Spinal cord (tissue), 9 donors: ENCODE measurements at regions not wholly inside any gene's neighbourhood (a gene's known extent, or its start where the extent isn't known, plus 50 kb on each side); places are given as distances from the start of the nearest gene placed in this dataset.
"Not testable (repeated sequence)": the region's sequence is repeated elsewhere in the genome, so short reads cannot be mapped to it uniquely, and the experiment has no call there.

Experiments
- DNase-seq, 6 donors: peaks; one replicate each; pipeline versions ENCODE4 v3.0.0 to v3.0.0-alpha.2; 2013 to 2015; ENCODE audit warnings: low spot score in 6 of 6, low read depth in 4 of 6
- H3K27ac ChIP-seq: one replicate; pipeline ENCODE4 v1.5.1; 2013; ENCODE audit warnings: low read depth, low read length, control low read depth
- H3K27me3 ChIP-seq: one replicate; pipeline ENCODE4 v1.6.1; 2013; ENCODE audit warnings: low read length; ENCODE audit not compliant: control insufficient read depth, insufficient read depth
- H3K36me3 ChIP-seq: one replicate; pipeline ENCODE4 v1.6.1; 2013; ENCODE audit warnings: low read length; ENCODE audit not compliant: control insufficient read depth, insufficient read depth
- H3K4me1 ChIP-seq: one replicate; pipeline ENCODE4 v1.6.1; 2013; ENCODE audit warnings: low read length; ENCODE audit not compliant: control insufficient read depth, insufficient read depth
- H3K4me3 ChIP-seq: one replicate; pipeline ENCODE4 v1.5.1; 2013; ENCODE audit warnings: low read depth, low read length, control low read depth
- H3K9me3 ChIP-seq: one replicate; pipeline ENCODE4 v1.6.1; 2013; ENCODE audit warnings: low read length; ENCODE audit not compliant: control insufficient read depth, insufficient read depth
- WGBS: methylation state at CpG from one replicate; pipeline ENCODE4 v1.1.5; 2013; ENCODE audit warnings: missing lambda C conversion rate; ENCODE audit not compliant: insufficient coverage; 5-methylcytosine and 5-hydroxymethylcytosine counted together
- donor health status: healthy.

GRCh38 chr3:116512281-116512680 is 67.0 kb upstream of the LSAMP start:
- H3K4me1 ChIP-seq, result no peaks in the 10 kb centered on the region
- H3K36me3 ChIP-seq, result no peaks in the 10 kb centered on the region
- H3K27me3 ChIP-seq, result no peaks in the 10 kb centered on the region
- WGBS, result 100% methylated on average over 2 of the region's 2 CpGs
- H3K27ac ChIP-seq, result no peak overlapping the region
- H3K9me3 ChIP-seq, result no peaks in the 10 kb centered on the region
- H3K4me3 ChIP-seq, result no peak overlapping the region
- peak in 1 of 6 donors; percentile 28 for DNase-seq

- Histone ChIP-seq H3K4me1 (no peaks in the 10 kb centered on the region), H3K36me3 (no peaks in the 10 kb centered on the region), H3K4me3 (no peak overlapping the region), H3K27me3 (no peaks in the 10 kb centered on the region), H3K27ac (no peak overlapping the region), H3K9me3 (no peaks in the 10 kb centered on the region)
- WGBS, result no CpG with 5 or more reads among the region's 2 CpGs
- no peak for DNase-seq
Observed at GRCh38 chr3:116512931-116513330, 67.6 kb upstream of the LSAMP start.

GRCh38 chr3:116515973-116516372 is 70.7 kb upstream of the LSAMP start:
- H3K9me3 ChIP-seq, result no peaks in the 10 kb centered on the region
- no peak overlapping the region for H3K27ac ChIP-seq
- H3K36me3 ChIP-seq, result no peaks in the 10 kb centered on the region
- no peak overlapping the region for H3K4me3 ChIP-seq
- H3K27me3 ChIP-seq, result no peaks in the 10 kb centered on the region
- no peaks in the 10 kb centered on the region for H3K4me1 ChIP-seq
- no CpG with 5 or more reads among the region's 2 CpGs for WGBS
- no peak for DNase-seq

GRCh38 chr3:116517308-116517707 is 72.0 kb upstream of the LSAMP start:
- Histone ChIP-seq H3K9me3 (no peaks in the 10 kb centered on the region), H3K4me3 (no peak overlapping the region), H3K27ac (no peak overlapping the region), H3K27me3 (no peaks in the 10 kb centered on the region), H3K4me1 (no peaks in the 10 kb centered on the region), H3K36me3 (no peaks in the 10 kb centered on the region)
- peak in 1 of 6 donors; percentile 9 for DNase-seq
- no CpG with 5 or more reads among the region's 1 CpG for WGBS

GRCh38 chr3:116519101-116519500 is 73.8 kb upstream of the LSAMP start:
- WGBS, result 98% methylated on average over 15 of the region's 26 CpGs
- H3K27me3 ChIP-seq, H3K4me3 ChIP-seq, H3K36me3 ChIP-seq, DNase-seq, H3K9me3 ChIP-seq, H3K27ac ChIP-seq, H3K4me1 ChIP-seq: not testable (repeated sequence)

- not testable (repeated sequence) for H3K9me3 ChIP-seq, DNase-seq, H3K4me3 ChIP-seq, H3K36me3 ChIP-seq, H3K27ac ChIP-seq, H3K27me3 ChIP-seq, H3K4me1 ChIP-seq
- no CpG with 5 or more reads among the region's 3 CpGs for WGBS
Observed at GRCh38 chr3:116519823-116520222, 74.5 kb upstream of the LSAMP start.

GRCh38 chr3:116524453-116525210 is 79.3 kb upstream of the LSAMP start:
- Histone ChIP-seq H3K27me3 (no peaks in the 10 kb centered on the region), H3K9me3 (no peaks in the 10 kb centered on the region), H3K36me3 (no peaks in the 10 kb centered on the region), H3K27ac (no peak overlapping the region), H3K4me3 (no peak overlapping the region), H3K4me1 (no peaks in the 10 kb centered on the region)
- no CpG with 5 or more reads among the region's 4 CpGs for WGBS
- no peak for DNase-seq

GRCh38 chr3:116552246-116552645 is 107.0 kb upstream of the LSAMP start:
- no peaks in the 10 kb centered on the region for H3K4me1 ChIP-seq
- H3K27ac ChIP-seq, result no peak overlapping the region
- H3K27me3 ChIP-seq, result no peaks in the 10 kb centered on the region
- H3K4me3 ChIP-seq, result no peak overlapping the region
- no CpG with 5 or more reads among the region's 1 CpG for WGBS
- no peak for DNase-seq
- H3K9me3 ChIP-seq, result no peaks in the 10 kb centered on the region
- H3K36me3 ChIP-seq, result no peaks in the 10 kb centered on the region

GRCh38 chr3:116553355-116553754 is 108.1 kb upstream of the LSAMP start:
- H3K4me1 ChIP-seq, result no peaks in the 10 kb centered on the region
- no peaks in the 10 kb centered on the region for H3K9me3 ChIP-seq
- no peak overlapping the region for H3K27ac ChIP-seq
- WGBS, result no CpG with 5 or more reads among the region's 2 CpGs
- peak in 1 of 6 donors; percentile 21 for DNase-seq
- H3K4me3 ChIP-seq, result no peak overlapping the region
- no peaks in the 10 kb centered on the region for H3K36me3 ChIP-seq
- no peaks in the 10 kb centered on the region for H3K27me3 ChIP-seq

- Histone ChIP-seq H3K4me1 (no peaks in the 10 kb centered on the region), H3K9me3 (no peaks in the 10 kb centered on the region), H3K4me3 (no peak overlapping the region), H3K36me3 (no peaks in the 10 kb centered on the region), H3K27me3 (no peaks in the 10 kb centered on the region), H3K27ac (no peak overlapping the region)
- 50% methylated on average over 2 of the region's 3 CpGs for WGBS
- no peak for DNase-seq
Observed at GRCh38 chr3:116561529-116561928, 116.2 kb upstream of the LSAMP start.
